Endothelial cell of umbilical vein (primary cell): ENCODE measurements at regions not wholly inside any gene's neighbourhood (a gene's known extent, or its start where the extent isn't known, plus 50 kb on each side); places are given as distances from the start of the nearest gene placed in this dataset.

Experiments
- EZH2 ChIP-seq: IDR thresholded peaks from 2 replicates; pipeline ENCODE4 v1.6.1; 2012; ENCODE audit warnings: borderline replicate concordance, low read depth, mild to moderate bottlenecking, moderate library complexity, low read length, inconsistent platforms; ENCODE audit not compliant: severe bottlenecking
- FOS ChIP-seq: IDR thresholded peaks from 2 replicates; pipeline ENCODE4 v1.6.1; 2011; ENCODE audit warnings: mild to moderate bottlenecking, low read length, moderate library complexity, borderline replicate concordance; ENCODE audit not compliant: insufficient read depth
- MAX ChIP-seq: IDR thresholded peaks from 2 replicates; pipeline ENCODE4 v1.6.1; 2011; ENCODE audit not compliant: insufficient read depth, insufficient read length
- MYC ChIP-seq: IDR thresholded peaks from one replicate; pipeline ENCODE4 v1.6.1; 2011; ENCODE audit warnings: mild to moderate bottlenecking, low read depth, low read length
- POLR2A ChIP-seq: IDR thresholded peaks from 2 replicates; pipeline ENCODE4 v1.6.1; 2012; ENCODE audit warnings: low read depth, mild to moderate bottlenecking, control low read depth, low read length
- POLR2AphosphoS5 ChIP-seq: IDR thresholded peaks from 2 replicates; pipeline ENCODE4 v1.6.1; 2012; ENCODE audit warnings: low read depth, mild to moderate bottlenecking, control low read depth, low read length, moderate library complexity; ENCODE audit not compliant: insufficient read depth
- TF ChIP-seq, protein P1 (sequence below), 2 donors: IDR thresholded peaks; 1 replicate in 1 of 2; 2 replicates in 1 of 2; pipeline ENCODE4 v1.5.1; 2011; ENCODE audit warnings: low read length in 2 of 2, mild to moderate bottlenecking in 2 of 2, moderate library complexity in 2 of 2, control low read depth in 1 of 2, inconsistent platforms in 1 of 2, low read depth in 1 of 2; ENCODE audit not compliant: insufficient read depth in 1 of 2; ENCODE audit errors: extremely low read depth in 1 of 2

DNA sequence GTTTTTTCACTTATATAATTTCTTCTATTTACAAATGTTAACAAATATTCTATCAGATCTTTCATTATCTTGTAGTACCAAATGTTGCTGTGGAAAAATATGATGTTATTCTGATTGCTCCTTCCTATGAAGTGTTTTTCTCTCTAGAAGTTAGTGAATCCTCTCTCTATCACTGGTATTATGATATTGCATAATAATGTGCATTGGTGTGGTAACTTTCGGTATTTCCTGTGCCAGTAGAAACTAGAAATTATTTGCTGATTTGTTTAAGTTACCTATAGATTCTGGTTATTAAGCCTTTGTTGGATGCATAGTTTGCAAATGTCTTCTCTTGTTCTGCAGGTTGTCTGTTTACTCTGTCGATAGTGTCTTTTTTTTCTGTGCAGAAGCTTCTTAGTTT is 342.5 kb downstream of the CENPW start:
- TF ChIP-seq MAX (no peak), POLR2AphosphoS5 (no peak), EZH2 (no peak), POLR2A (no peak), FOS (no peak), MYC (no peak)
- TF ChIP-seq, protein P1, sequence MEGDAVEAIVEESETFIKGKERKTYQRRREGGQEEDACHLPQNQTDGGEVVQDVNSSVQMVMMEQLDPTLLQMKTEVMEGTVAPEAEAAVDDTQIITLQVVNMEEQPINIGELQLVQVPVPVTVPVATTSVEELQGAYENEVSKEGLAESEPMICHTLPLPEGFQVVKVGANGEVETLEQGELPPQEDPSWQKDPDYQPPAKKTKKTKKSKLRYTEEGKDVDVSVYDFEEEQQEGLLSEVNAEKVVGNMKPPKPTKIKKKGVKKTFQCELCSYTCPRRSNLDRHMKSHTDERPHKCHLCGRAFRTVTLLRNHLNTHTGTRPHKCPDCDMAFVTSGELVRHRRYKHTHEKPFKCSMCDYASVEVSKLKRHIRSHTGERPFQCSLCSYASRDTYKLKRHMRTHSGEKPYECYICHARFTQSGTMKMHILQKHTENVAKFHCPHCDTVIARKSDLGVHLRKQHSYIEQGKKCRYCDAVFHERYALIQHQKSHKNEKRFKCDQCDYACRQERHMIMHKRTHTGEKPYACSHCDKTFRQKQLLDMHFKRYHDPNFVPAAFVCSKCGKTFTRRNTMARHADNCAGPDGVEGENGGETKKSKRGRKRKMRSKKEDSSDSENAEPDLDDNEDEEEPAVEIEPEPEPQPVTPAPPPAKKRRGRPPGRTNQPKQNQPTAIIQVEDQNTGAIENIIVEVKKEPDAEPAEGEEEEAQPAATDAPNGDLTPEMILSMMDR (IDR thresholded peaks at IDR 0.05; ENCODE audit: extremely low read depth in 1 of 2, insufficient read depth in 1 of 2, low read depth in 1 of 2, low read length in 2 of 2), result no peak
